GM18502 (cell line): ENCODE measurements at regions not wholly inside any gene's neighbourhood (a gene's known extent, or its start where the extent isn't known, plus 50 kb on each side); places are given as distances from the start of the nearest gene placed in this dataset.

Experiments used
- ATAC-seq: cut with Tn5 transposase; IDR thresholded peaks from one replicate; pipeline ENCODE4 v1.9.1; 2021; ENCODE audit warnings: mild to moderate bottlenecking; ENCODE audit not compliant: unreplicated experiment, poor library complexity

DNA sequence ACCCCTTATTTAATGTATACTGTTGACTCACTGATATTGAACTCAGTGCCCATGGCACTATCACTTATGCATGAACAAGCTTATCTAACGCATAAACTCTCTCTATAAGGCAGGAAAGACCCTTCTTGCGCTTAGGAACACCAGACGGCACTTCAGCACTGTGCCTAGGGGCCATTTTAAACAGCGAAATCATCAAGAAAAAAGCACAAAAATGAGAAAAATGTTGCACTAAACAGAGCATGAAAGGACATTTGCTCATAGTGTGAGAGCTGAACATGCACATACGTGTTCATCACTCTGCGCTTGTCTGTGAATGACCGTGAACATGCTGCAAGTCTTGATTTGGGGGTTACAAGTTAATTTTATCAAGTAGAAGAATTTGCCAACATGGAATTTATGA lies 109.6 kb downstream of the WDR11 start:
- ATAC-seq: no peak

DNA sequence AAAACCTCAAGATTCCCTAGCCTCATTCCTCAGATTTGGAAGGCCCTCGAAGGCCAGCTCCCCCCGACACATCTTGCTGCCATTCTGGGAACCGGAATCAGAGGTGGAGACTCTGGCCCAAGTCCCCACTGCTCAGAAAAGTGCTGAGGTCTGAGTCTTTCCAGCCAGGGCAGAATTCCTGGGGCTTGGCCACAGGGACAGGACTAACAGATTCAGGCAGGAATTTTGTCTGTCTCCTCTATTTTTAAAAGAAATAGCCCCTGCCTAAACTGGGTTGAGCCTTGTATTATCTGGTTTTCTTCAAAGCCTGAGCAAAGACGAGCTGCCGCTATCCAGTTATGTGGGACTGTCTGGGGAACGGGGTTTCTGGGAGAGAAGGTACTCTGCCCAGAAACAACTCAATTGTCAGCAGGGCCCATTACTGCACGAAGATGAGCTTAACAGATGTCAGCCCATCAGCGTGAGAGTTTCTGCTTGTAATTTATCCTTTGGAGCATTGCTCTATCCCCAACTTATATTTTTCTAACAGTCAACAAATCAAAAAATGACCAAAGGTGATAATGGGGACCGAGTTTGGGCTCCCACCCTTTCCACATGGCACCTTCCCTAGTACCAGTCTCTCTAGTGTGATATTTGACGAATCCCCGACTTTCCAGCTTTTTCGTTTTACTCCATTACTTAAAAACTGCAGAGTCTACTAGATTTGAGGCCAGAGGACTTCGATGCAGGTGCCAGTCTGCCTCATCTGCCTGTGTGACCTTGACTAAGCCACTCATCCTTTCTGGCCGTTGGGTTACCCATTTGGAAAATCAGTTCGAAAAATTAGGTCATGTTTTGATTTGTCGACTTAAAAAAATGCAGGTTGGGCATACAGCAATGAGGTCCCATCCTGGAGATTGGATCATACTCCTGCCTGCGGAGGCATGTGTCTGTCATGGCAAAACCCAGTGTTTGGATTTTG lies 110.9 kb downstream of the WDR11 start:
- ATAC-seq: no peak

DNA sequence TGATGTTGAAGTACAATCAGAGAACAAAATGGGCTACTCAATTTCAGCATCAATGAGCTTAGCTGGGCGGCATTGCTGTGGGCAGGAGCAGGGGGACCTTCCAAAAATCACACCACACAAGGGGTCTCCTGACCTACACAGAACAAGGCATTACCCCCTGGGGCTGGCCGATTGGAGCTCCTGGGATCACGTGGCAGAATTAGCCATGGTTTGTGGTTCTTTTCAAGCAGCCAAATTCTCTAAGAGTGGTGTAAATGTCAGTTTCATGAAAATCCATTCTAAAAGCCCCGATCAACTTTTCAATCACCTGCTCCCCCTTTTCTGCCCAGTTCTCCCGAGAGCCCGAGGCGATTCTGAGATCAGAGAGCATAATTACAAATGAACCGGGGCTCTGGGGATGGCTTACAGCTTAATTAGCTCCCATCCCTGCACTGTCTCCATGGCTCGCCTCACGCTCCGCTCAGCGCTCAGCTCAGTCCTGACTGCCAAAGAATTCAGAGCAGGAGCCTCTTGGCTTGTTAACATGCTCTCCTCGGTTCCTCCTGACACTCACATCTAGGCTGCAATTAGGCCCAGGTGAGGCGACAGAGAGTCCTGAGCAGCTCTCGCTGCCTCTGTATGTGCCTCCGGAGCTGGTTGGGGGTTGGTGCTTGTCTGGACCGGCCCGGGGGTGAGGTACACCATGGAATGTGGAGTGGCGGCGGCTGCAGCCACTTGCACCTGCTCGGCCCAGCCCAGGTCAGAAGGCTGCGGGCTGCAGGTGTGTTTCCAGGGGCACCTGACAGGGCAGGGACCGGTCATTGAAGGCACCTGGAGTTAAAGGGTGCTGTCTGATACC lies 111.8 kb downstream of the WDR11 start:
- no peak for ATAC-seq

DNA sequence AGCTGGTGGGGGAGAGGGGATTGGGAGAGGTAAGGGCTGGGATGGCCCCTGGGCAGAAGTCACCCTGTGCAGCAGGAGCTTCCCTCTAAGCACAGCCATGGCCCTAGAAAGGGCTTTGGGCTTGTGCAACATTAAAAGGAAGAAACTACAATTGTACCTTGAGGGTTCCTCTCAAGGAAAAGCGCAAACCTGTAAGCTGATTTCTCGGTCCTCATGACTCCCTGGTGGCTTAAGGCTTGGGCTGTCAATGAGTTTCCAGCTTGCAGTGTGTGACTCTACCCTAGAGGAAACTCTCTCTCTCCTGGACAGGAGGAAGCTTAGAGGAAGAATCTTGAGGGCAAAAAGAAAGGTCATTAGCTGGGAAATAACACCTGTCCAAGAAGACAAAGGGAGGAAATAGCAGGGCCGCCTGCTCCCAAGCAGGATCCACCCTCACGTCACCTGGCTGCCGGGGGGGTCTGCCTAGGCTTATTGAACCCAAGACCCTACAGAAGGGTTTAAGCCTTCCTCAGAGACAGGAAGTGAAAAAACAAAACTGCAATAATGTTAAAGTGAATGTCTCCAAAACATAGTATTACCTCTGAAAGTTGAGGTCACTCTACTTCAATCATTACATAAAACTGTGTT lies 112.5 kb downstream of the WDR11 start:
- no peak for ATAC-seq

DNA sequence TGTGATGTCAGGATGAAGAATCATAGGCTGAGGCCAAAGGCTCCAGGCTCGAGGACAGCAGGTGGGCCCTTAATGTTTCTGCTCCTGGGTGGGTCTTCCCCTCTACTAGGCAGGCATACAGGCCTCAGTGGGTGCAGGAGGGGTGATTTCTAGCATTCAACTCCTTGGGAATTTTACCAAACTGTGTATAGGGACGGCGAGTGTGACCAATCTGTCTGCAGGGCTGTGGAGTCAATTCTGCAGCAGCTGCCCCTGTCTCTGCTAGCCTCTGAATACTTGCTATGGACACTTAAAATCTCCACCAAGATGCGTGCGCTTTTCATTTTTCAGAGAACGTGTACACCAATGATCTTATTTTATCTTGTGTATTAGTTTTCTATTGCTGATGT lies 115.5 kb downstream of the WDR11 start:
- ATAC-seq: no peak

DNA sequence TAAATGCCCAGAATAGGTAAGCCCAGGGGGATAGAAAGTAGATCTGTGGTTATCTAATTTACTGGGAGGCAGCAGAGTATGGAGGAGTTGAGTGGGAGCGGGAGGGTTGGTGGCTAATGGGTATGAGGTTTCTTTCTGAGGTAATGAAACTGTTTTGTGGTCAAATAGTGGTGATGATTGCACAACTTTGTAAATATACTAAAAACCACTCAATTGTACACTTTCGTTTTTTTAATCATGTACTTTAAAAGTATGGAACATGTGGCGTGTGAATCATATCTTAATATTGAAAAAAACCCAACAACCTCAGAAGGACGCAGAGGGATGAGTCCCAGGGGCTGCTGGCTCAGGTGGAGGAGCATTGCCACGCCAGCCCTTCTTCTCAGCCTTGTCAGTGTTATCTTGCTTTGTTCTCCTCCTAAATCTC lies 118.1 kb downstream of the WDR11 start:
- peak; percentile 70 for ATAC-seq

DNA sequence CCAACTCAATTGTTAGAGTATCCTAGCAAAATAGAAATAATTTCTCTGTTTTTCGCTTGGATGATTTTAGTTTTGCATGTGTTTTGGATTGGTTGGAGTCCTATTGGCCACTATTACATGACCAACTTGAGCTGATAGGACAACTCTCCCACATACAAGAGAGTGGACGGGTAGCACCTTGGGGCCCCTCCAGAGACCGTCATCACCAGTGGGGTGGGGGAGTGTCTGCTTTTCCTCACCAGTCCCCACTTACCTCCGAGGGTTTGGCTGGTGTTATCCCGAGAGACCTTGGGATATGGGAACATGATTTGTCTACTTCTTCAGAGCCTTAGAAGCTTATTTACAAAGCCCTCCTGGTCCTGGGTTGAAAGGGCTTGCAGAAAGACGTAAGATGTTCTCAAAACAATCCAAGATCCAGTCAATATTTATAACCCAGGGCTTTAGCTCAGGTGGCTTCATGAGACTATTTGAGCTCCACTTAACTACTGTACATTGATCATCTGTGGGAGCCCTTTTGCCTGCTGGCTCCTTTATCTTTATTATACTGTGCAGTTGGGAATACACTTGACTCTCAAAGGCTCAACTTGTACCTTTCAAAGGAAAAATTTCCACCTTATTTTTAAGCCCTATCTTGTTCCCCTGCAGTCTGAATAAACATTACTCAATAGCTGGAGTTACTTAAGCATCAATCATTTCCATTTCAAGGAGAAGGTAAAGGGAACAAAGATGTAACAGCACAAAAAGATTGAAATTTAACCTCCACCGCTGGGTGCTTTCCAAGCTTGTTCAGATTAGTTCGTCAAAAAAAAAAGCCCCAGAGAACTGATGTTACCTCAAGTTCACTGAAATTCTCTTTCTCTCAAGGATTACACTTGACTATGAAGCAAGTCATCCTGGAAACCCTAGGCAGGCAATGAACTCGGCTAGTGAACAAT lies 119.7 kb downstream of the WDR11 start:
- ATAC-seq: no peak

DNA sequence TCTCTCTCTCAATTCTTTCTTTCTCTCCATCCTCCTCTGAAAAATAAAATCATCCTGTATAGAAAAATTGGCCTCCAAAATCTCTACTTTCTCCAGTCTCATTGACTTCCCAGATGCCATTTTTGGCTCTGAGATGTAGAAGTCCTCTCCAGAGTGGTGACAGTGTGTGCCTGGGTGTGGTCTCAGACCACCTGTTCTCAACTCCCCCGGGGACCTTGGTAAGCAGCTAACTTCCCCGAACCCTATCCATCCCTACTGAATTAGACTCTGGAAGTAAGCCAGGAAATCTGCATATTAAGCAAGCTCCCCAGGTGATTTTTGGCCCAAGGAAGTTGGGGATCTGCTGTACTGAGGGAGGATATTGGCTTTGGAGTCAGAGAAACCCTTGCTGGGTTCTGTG lies 120.5 kb downstream of the WDR11 start:
- ATAC-seq: no peak

DNA sequence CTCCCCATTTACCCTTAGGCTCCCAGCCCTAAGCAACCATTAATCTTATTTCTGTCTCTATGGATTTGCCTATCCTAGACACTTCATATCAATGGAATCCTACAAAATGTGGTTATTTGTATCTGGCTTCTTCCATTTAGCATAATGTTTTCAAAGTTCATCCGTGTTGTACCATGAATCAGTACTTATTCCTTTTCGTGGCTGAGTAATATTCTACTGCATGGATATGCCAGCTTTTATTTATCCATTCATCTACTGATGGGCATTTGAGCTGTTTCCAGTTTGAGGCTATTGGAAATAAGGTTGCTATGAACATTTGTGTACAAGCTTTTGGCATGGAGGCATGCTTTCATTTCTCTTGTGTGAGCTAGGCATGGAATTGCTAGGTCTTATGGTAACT lies 121.1 kb downstream of the WDR11 start:
- no peak for ATAC-seq

DNA sequence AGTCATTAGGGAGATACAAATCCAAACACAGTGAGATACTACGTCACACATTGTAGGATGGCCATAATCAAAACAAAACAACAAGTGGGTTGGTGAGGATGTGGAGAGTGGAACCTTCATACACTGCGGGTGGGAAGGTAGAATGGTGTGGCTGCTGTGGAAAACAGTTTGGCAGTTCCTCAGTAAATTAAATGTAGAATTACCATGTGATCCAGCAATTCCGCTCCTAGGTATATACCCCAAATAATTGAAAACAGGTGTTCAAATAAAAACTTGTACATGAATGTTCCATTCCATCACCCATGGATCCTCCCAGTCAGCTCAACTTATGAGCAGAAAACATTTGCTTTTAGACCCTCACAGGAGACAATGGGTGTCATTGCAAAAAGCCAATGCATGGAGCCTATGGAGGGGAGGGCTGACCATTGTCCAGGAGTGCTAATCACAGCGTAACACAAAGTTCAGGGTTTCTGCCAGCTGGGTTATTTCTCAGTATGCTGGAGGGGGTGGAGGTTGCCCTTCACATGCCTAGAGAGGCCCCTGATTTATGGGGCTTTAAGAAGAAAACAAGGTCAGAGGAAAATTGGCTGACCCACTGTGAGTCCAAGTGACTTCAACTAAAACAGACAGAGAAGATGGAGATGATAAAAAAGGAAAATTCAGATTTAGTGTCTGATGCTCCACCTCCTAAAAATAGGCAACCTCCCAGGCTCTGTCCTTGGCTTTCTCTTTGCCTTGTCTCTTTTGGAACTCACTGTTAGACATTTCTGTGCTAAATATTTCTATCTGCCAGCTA lies 124.1 kb downstream of the WDR11 start:
- no peak for ATAC-seq

DNA sequence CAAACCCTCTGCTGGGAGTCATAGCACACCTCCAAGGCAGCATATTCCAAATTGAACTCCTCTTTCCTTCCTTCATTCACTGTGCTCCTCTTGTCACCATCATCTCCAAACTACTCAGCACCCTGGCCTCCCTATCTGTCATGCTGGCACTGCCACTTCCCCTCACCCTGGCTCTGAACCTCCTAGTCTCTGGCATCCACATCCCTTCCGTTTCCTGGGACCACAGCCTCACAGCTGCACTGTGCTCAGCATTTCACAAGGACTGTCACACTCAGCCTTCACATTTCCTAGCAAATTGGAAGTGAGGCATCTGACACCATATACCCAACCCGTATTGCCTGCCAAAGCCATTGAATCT lies 124.7 kb downstream of the WDR11 start:
- ATAC-seq: no peak

DNA sequence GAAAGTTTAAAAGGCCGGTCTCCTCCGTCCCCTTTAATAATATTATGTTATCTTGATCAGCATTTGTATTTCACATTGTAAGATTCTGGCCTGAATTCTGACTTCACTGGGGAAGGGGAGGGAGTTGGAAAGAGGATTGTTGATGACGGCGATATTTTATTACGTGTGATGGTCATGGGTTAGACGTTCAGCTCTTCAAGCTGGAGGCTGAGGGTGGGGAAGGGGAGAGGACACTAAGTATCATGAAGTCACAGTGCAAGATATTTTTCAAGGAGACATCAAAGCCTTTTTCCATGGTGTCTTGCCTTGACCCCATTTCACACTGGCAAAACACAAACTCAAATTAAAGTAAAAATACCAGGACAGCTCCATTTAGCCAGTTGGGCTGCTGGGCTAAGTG lies 126.7 kb downstream of the WDR11 start:
- ATAC-seq: no peak

DNA sequence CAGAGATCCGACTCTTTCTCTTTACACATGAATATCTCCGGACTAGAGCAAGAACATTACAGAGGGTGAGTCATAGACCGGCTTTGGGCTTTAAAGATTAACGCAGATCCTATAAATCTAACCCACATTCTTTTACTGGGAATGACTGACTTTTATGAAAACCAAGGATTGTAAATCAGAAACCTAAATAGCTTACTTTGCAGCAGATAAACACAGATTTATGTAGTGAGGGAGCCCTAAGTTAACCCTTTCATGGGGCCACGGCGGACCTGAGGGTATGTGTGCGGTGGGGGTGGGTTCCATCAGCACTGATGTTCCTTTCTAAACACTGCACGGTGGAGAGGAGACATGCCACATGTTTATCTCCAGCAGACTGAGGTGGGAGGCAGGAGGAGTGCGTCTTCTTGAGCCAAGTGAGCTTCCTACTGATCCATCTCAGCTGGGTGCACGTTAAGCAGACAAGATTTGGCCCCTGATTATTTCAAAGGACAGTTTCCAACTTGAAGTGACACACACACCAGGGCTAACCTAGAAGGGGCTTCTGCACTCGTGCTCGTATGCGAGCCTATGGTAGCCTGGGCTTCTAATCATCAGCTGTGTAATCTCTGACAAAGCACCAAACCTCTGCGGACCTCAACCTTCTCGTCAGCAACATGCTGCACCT lies 127.6 kb downstream of the WDR11 start:
- no peak for ATAC-seq

DNA sequence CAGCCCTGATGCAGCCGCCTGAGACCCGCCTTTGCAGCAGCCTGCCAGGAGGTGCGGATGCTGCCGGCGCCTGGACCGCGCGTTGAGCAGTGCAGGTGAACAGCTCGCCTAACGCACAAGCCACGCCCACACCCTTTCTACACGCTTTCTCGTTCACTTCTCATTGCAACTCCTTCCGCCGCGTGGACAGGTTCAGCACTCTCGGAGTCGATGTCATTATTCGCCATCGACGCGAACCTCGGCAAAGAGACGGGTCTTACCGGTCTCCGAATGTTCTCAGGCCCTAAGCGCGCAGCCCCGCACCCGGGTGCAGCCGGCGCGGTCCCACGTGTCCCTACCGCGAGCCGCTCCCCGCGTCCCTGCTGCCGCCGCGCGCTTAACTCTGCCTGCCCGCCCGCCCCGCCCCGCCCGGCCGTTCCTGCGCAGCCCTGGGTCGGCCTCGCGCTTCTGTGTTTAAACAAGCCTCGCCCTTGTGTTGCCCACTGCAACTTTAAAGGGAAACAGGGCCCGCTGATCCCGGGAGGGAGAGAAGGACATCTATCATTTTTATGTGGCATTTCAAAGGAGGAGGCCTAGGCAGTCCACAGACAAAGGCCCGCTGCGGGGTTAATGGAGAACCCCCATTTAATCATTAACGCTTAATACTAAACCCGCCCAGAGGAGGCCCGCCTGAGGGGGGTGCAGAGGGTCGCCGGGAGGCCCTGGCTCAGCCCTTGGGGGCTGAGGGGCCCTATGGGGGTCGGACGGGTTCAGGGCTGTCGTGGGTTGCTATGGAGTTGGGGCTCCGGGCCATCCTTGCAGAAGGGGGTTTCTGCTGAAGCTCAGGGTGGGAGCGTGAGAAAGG lies 128.5 kb downstream of the WDR11 start:
- no peak for ATAC-seq

DNA sequence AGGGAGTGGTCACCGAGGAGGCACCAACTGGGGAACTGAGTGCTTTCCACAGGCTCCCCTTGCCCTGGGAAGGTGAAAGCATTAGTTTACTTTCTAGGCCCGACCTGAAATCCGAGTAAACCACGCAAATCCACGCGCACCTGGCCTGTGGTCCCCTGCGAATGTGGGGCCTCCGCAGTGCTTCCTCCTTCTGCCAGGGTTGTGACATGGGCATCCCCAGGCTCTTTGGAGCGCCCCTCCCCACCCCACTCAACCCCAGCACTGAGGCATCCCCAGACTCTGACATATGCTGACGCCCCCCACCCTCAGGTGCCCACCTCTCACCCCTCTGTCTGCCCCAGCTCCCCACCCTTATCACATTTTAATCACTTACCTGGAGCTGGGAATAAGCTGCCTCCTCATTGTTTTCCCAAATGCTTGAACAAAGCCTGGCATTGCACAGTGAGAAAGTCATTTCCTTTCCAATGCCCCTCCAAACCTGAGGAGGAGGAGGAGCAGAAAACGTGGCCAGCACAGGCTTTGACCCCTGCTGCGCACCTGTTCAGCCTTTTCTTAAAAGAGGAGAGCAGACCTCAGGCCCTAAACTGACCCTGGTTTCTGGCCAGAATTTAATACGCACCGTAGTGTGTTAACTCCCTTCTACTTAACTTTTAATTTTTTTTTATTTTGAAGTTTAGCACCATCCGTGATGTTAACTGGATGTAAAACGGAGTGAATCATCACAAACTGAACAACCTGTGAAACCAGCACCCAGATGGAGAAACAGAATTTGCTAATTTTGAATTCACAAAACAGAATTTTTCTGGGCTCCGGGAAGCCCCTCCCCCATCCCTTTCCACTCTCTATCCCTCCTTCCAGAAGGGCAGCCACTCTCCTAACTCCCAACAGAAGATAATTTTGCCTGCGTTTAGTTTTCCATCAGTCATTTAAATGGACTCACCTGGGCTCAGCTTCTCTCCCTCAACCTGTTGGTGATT lies 129.4 kb downstream of the WDR11 start:
- ATAC-seq: no peak

DNA sequence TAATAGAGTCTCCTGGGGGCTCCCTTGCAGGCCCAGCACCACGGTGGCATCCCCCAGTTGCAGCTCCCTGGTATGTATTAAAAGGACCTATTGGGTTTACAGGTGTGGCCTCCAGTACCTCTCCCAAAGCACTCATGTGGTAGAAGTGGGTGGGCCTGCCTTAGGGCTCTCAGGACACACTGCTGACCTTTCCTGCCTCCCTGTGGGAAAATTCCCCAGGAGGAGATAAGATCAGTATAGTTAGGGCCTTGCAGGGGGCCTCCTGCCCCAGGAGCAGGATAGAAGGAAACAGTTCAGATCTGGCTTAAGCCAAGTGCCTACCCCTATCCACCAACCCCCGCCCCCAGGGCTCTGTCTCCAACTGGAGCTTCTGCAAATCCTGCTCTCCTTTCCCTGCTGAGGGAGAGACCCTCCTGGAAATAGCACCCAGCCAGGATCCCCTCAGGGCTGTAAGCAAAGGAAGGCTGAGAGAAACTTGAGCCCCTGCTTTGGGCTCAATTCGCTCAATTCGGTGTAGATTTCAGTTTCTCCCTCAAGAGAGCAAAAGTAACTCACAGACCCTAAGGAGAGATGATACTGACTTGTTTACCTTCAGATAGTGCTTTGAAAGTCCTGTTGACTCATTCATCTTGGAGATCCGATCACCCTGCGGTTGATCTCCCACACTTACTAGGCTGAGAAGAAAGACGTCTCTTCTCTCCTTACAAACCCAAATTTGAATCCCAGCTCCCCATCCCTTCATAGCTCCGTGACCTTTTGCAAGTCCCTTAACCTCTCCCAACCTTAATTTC lies 130.6 kb downstream of the WDR11 start:
- ATAC-seq: no peak
